WI38 (cell line): ENCODE measurements at regions not wholly inside any gene's neighbourhood (a gene's known extent, or its start where the extent isn't known, plus 50 kb on each side); places are given as distances from the start of the nearest gene placed in this dataset.
"Not testable (repeated sequence)": the region's sequence is repeated elsewhere in the genome, so short reads cannot be mapped to it uniquely, and the experiment has no call there.

Experiments
- H3K4me3 ChIP-seq: 2 replicates; pipeline ENCODE4 v1.5.1; 2011; ENCODE audit warnings: low read depth, mild to moderate bottlenecking, control low read depth, low read length
- TF ChIP-seq, protein P1 (sequence below): IDR thresholded peaks from 2 replicates; pipeline ENCODE4 v1.5.1; 2012; ENCODE audit warnings: low read depth, mild to moderate bottlenecking, control low read depth, low read length

GRCh38 chr5:57429513-57430120 is 53.0 kb downstream of the ACTBL2 start:
- H3K4me3 ChIP-seq, result no peak overlapping the region
- TF ChIP-seq, protein P1, sequence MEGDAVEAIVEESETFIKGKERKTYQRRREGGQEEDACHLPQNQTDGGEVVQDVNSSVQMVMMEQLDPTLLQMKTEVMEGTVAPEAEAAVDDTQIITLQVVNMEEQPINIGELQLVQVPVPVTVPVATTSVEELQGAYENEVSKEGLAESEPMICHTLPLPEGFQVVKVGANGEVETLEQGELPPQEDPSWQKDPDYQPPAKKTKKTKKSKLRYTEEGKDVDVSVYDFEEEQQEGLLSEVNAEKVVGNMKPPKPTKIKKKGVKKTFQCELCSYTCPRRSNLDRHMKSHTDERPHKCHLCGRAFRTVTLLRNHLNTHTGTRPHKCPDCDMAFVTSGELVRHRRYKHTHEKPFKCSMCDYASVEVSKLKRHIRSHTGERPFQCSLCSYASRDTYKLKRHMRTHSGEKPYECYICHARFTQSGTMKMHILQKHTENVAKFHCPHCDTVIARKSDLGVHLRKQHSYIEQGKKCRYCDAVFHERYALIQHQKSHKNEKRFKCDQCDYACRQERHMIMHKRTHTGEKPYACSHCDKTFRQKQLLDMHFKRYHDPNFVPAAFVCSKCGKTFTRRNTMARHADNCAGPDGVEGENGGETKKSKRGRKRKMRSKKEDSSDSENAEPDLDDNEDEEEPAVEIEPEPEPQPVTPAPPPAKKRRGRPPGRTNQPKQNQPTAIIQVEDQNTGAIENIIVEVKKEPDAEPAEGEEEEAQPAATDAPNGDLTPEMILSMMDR, result no peak

- H3K4me3 ChIP-seq, result not testable (repeated sequence)
These were observed 53.6 kb downstream of the ACTBL2 start for GRCh38 chr5:57429021-57429420.

- TF ChIP-seq, protein P1, result no peak
- H3K4me3 ChIP-seq, result no peak overlapping the region
These were observed 59.6 kb downstream of the ACTBL2 start for GRCh38 chr5:57422993-57423392.

- H3K4me3 ChIP-seq, result no peak overlapping the region
- TF ChIP-seq, protein P1, result no peak
These were observed 60.3 kb downstream of the ACTBL2 start for GRCh38 chr5:57422341-57422740.

- H3K4me3 ChIP-seq, result no peak overlapping the region
- TF ChIP-seq, protein P1, result no peak
These were observed 61.8 kb downstream of the ACTBL2 start for GRCh38 chr5:57420801-57421200.

DNA sequence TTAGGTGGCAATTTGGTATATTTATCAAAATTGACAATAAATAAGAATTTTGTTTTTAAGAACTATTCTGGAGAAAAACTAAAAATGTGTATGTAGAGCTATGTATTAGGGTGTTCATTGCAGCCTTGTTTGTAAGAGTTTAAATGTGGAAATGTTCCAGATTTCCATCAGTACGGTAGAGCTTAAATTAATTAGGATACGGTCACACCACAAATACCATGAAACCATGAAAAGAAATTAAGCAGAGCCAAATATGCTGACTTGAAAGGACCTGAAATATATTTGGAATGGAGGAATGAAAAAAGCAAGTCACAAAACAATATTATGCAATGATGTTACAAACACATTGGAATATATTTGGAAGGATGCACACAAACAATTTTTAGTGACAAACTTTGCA is 64.6 kb downstream of the ACTBL2 start:
- H3K4me3 ChIP-seq, result no peak overlapping the region
- TF ChIP-seq, protein P1, result no peak

DNA sequence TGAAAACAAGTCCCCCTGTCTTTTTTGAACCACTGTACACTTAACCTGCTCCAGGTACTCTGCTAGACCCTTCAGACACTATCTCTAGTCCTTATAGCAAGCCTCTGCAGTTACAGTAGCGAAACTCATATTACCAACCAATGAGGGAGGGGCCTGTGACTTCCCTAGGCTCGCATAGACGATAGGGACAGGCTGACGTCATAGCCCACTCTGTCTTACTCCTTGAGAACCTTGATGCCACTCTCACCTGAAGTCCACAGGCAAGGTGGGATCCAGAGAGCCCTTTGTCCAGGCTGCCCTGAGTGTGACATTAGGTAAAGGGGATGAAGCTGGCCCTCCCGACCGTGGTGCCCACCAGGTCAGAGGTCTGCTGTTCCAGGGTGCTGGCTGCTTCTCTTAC is 65.3 kb downstream of the ACTBL2 start:
- no peak overlapping the region for H3K4me3 ChIP-seq
- TF ChIP-seq, protein P1, result no peak

- H3K4me3 ChIP-seq, result no peak overlapping the region
These were observed 66.2 kb downstream of the ACTBL2 start for GRCh38 chr5:57416278-57416994.

More at GRCh38 chr5:57416278-57416994, 66.2 kb downstream of the ACTBL2 start:
- TF ChIP-seq, protein P1, result no peak
